HG03175 (cell line): ENCODE measurements at regions not wholly inside any gene's neighbourhood (a gene's known extent, or its start where the extent isn't known, plus 50 kb on each side); places are given as distances from the start of the nearest gene placed in this dataset.
"Not testable (repeated sequence)": the region's sequence is repeated elsewhere in the genome, so short reads cannot be mapped to it uniquely, and the experiment has no call there.

Experiments
- ATAC-seq: cut with Tn5 transposase; IDR thresholded peaks from one replicate; pipeline ENCODE4 v1.9.1; 2021; ENCODE audit warnings: mild to moderate bottlenecking, moderate library complexity; ENCODE audit not compliant: unreplicated experiment

- no peak for ATAC-seq
Measured at GRCh38 chr15:89024418-89024817, 63.8 kb upstream of the ABHD2 start.

DNA sequence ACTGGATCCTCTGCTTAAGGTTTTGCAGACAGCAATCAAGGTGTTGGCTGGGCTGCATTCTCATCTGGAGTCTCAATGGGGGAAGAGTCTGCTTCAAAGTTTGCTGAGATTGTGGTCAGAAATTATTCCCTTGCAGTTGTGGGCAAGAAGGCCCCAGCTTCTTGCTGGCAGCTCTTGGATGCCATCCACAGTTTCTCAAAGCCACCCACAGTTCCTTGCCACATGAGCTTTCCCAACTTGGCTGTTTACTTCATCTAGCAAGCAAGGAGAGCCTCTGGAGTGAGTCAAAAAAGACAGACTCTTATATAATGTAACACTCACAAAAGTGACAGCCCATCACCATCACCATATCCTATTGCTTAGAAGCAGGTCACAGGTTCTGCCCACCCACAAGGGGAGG, 62.1 kb upstream of the ABHD2 start:
- no peak for ATAC-seq

DNA sequence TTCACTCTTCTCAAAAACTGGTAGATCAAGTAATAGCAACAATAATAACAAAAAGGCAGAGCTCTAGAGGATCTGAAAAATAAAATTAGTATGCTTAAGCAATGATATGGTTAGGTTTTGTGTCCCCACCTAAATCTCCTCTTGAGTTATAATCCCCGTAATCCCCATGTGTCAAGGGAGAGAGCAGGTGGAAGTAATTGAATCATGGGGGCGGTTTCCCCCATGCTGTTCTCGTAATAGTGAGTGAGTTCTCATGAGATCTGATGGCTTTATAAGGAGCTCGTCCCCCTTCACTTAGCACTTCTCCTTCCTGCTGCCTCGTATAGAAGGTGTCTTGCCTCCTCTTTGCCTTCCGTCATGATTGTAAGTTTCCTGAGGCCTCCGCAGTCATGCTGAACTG, 60.2 kb upstream of the ABHD2 start:
- ATAC-seq = no peak

DNA sequence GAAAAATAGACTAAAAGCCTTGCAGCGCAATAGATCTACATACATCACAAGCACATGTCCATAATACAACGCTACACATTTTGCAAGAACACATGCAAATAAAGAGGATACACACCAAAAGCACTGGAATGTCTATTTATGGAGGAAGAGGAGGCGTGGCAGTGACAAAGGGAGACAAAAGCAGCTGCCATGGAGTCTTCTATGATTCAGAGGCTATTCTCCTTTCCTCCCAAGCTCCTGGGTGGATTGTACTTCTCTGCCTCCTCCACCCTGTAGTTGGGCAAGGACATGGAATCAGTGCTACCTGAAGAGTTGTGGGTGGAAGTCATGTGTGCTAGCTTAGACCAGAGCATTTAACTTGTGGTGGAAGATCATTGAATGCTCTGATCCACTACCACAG, 57.9 kb upstream of the ABHD2 start:
- no peak for ATAC-seq

- not testable (repeated sequence) for ATAC-seq
Measured at GRCh38 chr15:89031637-89032285, 56.5 kb upstream of the ABHD2 start.

DNA sequence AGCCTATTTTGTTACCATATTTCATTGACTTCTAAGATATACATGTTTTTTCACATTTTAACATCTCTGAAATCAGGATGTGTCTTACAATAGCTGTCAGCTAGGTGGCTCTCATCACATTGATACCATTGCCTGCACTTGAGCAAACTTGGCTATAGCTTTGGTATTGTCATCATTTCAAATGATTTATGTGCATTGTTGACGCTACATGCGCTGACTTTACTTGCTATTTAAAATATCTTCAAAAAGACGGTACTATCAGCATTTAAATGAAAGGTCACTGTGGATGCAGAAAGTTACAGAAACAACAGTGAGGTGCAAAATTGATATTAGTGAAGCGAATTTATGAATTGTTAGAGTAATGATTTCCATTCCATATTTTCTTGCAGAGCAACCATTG, 54.0 kb upstream of the ABHD2 start:
- no peak for ATAC-seq

- ATAC-seq = no peak
Measured at GRCh38 chr15:89035150-89035549, 53.1 kb upstream of the ABHD2 start.

GRCh38 chr15:89035658-89036057, 52.6 kb upstream of the ABHD2 start:
- ATAC-seq = no peak

GRCh38 chr15:89038146-89038545, 50.1 kb upstream of the ABHD2 start:
- no peak for ATAC-seq
